ENCODE measurements at regions not wholly inside any gene's neighbourhood (a gene's known extent, or its start where the extent isn't known, plus 50 kb on each side); places are given as distances from the start of the nearest gene placed in this dataset.
A peak's percentile ranks its signal among the peaks of the same experiment; 100 is the strongest.

DNA sequence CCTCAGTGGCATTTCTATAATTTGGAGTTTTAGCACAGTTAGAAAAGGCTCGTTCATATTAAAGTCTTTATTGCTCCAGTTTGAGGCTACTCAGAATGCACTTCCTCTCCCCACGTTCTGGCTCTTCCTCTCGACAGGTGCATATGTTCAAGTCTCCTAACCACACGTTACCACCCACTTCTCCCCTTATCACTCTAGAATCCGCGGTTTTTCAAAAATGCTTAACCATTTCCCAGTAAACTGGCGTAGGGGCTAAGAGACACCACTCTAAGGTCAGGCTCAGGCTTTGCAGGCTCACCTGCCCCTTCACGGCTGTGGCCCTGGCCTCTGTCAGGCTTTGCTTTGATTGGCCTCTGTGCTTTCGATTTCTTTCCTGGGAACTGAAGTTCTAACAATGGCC, 383.6 kb downstream of the GLRX3 start:
- no peak for DNase-seq

DNA sequence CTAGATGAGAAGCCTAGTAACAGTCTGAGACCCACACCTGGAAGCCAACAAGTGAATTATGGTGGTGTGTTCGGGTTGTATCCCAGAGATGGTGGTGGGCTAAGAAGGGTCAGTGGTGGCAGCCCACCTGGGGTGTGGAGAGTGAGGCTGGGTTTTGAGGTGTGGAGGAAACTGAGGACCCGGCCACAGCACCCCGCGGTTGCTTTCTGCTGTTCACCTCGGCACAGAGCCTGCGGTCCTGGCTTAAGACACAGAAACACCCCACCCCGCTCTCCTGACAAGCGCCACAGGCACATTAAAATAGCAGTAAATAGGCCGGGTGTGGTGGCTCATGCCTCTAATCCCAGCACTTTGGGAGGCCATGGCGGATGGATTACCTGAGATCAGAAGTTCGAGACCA, 395.1 kb downstream of the GLRX3 start:
- DNase-seq, result no peak

DNA sequence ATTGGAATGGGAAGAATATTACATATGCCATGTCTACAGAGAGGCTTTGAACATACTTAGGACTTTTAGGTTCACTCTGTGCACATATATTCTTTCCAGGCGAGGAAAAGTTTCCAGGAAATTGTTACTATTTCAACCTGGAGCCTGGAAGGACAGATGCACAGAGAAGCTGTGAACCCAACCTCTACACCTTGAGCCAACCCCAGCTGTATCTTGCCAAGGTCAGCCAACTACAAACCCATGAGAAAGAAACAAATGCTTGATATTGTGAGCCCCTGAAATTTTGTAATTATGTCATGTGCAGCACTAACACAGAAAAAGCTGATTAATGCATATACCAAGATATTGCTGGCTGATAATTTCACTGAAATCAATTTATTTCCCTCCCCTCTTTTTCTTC, 404.9 kb downstream of the GLRX3 start:
- DNase-seq, result no peak

DNA sequence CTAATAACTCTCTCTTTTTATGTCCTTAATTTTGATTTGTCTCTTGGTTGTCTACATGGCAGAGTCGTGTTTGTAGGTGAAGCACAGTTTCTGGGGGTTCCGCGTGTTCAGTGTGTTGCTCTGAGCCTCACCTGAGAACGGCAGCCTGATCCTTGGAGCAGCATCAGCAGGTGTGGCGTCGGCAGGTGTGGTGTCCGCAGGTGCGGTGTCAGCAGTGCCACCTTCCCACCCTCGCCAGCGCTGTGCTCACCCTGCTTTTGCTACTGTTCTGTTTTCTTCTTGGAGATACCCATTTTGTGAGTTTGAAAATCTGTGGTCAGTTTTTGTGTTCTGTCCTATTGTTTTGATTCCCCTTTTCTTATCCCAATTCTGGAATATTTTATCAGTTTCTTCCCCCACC, 406.6 kb downstream of the GLRX3 start:
- DNase-seq, result no peak

DNA sequence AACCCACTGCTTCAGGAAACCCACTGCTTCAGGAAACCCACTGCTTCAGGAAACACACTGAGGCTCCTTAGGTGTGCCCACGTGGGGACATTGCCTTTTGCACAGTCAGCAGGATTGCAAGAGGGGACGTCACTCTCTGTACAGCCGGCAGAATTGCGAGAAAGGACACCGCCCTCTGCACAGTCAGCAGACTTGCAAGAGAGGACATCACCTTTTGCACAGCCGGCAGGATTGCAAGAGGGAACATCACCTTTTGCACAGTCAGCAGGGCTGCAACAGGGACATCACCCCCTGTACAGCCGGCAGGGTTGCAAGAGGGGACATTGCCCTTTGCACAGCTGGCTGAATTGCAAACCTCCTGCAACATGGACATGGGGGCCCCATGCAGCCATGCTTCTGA, 407.6 kb downstream of the GLRX3 start:
- no peak for DNase-seq

DNA sequence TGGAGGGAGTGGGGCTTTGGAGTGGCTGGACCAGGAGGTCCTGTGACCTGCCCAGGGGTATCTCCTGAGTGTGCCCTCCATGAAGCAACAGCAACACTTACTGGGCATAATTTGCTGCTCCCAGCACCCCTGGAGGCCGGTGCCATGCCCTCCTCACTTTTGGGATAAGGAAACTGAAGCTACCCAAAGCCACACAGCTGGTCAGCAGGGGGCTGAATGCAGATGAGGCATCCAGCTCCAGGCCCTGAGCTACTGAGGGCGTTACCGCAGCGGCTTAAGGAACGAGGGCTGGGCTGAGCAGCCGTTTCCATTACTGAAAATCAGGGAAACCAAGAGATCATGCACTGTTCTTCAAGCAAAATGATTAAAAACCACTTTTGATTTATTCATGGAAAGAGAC, 408.9 kb downstream of the GLRX3 start:
- no peak for DNase-seq

DNA sequence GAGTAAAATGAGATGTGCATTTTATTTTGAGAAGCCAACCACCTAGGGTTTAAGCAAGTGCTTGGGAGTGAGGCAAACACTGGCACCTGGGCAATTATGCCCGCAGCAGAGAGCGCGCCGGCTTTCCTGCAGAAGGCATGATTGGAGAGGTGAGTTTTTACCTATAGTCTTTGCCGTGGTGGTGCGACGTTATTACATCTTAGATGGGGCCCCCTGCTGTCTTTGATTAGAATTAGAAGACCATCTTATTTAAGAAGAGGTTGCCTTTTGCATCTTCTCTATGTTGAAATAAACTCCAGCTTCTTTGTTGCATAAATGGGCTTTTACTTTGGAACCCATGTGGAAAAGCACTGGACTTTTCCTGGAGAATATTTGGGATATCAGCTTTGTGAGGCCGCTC, 409.5 kb downstream of the GLRX3 start:
- no peak for DNase-seq

DNA sequence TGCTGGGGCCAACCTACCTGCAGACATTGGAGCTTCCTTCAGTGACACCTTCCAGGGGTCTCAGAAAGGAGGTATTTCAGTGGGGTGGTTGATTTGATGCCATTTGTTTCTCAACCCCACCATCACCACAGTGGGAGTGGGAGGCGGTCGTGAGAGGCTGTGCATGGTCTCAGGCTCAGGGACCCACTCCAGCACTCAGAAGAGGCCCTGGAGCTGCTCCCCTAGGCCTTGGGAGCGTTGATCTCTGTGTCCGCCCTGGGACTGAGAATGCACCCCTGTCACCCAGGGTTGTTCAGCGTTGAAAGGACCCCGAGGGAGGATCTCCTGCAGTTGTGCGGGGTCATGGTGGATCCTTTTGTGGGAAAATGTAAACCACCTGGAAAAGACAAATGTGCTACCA, 410.6 kb downstream of the GLRX3 start:
- no peak for DNase-seq

DNA sequence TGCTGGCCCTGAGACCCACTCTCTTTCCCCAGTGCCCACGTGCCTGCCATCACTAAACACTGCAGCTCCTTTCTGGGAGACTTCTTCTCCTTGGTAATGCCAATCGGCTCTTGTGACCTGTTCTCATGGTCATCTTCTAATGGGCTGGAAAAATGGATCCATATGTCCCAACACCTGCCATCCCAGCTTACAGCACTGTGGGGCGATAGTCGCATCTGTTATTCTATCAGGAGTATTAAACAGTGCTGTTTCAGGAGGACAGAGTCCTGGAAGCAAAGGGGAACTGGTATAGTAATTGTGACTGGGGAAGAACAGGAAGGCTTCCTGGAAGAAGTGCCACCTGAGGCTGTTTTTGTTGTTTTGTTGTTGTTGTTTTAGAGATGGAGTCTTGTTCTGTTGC, 411.2 kb downstream of the GLRX3 start:
- peak; percentile 2 for DNase-seq

DNA sequence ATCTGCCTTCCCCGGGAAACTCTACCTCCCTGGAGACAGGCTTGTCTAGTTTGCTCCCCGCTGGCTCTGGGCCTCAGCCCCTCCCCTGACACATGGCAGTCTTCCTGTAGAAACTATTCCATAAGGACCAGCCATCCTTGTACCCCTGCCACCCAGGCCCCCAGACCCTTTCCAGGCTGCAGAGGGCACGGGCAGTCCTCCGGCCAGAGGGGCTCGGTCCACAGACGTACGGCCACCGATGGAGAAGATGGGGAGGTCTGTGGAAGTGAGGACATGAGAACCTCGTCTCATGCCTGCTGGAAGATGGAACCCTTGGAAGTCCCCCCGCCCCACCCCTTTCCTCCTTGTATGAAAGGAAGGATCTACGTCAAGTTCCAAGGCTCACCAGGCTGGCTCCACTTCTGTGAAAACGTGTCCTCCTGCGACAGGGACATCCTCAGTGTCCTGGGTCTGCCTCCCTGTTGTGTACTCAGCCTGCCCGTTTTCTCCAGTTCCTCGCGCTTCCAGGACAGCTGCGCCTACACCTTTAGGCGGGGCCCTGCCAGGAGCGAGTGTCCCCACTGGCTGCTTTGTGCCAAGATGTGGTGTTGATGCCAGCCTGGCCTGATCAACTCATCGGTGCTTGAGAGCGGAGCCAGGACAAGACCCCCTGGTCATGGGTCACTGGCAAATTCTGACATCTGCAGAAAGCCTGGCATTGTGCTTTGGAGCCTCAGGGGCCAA, 414.9 kb downstream of the GLRX3 start:
- DNase-seq, result no peak

DNA sequence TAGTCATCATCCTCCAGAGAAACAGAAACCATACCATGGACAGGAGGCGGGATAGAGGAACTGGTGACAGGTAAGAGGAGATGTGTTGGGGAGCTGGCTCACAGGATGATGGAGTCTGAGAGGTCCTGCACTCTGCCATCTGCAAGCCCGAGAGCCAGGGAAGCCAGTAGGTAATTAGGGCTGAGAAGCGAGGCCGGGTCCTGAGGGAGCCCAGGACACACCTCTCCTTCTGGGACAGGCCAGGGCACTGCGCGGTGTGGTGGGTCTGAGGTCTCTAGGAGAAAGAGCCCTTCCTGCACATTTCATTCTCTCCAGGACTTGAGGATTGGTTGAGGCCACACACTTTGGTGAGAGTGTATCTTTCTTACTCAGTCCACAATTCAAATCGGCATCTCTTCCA, 415.5 kb downstream of the GLRX3 start:
- DNase-seq, result no peak

DNA sequence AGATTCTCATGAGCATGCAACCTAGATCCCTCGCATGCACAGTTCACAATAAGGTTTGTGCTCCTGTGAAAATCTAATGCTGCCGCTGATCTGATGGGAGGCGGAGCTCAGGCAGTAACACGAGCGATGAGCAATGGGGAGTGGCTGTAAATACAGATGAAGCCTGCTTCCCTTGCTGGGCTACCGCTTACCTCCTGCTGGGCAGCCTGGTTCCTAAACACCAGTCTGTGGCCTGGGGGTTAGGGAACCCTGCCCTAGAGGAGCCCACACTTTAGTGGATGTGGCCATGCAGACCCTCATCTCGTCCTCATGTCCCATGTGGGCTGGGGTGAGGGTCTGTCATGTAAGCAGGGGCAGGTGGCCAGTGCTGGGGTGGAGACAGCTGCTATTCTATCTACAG, 417.6 kb downstream of the GLRX3 start:
- DNase-seq, result no peak

DNA sequence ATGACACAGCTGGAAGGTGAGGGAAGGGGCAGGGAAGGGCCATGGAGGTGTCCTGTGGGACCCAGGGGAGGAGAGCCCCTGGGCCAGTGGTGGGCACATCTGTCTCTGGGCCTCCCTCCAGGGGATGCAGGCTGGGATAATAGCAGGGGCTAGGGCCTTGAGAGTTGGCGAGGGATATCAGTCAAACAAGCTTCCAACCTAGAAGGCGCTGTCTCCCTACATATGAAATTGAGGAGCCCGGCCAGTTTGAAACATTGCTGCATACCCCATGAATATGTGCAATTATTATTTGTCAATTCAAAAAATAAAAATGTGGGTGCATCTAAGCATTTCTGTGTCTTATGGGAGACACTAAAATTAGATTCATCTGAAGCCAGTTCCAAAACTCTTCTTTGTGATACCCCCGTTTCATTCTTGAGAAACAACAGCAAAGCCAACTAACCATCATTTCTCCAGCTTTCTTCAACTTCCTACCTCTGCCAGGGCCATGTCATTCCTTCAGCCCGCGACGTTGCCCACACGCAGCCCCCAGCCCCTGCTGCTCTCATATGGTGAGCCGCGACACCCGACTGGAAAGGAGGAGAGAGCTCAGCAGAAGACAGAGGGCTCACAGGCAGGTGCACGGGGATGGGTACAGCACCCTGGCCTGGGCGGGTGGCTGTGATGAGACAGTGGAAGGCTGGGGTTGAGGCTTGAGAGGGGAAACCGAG, 418.7 kb downstream of the GLRX3 start:
- DNase-seq, result no peak

DNA sequence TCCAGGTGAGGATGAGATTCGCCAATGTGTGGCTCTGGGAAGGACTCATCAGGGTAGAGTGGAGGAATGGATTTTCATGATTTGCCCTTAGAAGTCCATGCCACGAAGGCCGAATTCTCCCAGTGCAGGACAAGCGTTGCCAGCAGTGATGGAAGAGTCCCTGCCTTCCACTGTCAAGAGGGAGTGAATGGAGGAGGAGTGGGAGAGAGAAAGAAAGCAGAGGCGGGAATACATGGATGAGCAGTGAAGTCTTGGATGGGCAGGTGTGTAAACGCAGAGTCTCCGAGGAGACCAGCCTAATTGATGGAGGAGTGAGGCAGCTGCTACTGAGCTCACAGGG, 419.2 kb downstream of the GLRX3 start:
- DNase-seq, result no peak

DNA sequence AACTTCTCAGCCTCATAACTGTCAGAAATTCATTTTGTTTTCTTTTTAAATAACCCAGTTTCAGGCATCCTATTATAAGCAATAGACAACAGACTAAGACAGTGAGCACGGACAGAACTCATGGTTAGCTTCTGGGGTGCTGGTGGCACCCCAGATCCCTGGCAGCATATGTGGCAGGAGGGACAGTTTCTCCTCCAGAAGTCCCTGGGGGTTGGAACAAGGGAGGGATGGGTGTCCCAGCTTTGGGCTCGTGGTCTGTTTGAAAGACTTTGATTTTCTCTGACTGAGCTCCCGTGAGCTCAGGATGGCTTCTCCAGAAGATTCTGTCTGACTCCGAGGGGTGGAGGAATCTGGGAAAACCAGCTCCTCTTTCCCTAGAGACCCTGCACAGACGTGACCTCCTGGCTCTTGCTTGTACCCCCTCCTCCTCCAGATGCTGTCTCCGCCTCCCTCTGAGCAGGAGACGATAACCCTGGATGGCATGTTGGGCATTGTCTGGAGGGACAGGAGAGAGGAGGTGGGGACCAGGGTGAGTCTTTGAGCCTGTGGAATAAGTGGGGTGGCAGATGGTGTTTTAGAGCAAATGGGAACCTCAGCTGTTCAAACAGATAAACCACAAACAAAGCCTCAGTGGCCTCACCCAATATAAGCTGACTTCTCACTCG, 421.1 kb downstream of the GLRX3 start:
- DNase-seq, result no peak

DNA sequence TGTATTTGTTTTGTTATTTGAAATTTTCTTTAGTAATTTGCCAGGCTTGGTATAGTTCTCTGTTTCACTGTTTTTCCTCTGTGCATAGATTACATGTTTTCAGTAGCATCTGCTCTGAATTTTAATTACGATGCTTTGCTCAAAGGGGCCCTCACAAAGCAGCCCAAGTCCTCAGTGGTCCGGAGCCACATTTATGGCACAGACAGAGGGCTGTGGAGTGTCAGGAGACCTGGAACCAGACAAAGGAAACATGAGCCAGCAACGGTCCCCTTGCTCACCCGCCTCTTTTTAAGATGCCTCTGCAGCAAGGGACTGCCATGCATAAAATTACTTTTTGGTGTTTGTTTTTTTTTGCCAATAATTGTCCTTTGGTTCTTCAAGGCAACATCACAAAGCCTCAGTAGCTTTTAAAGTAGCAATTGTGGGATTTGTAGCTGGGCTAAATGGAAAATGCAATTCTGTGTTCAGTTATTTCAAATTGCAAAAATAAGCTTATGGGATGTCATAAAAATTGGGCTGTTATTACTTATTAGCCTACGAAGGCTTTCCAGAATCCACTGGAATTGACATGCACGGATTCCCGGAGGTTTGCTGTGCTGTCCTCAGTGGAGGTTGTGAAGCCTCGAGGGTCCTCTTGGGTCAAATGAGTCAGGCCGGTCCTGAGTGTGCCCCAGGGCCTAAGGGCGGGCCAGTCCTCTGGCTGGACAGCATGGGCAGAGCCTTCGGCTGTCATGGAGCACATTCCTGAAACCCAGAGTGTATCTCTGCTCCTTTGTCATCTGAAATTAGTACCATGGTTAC, 422.8 kb downstream of the GLRX3 start:
- DNase-seq, result no peak

DNA sequence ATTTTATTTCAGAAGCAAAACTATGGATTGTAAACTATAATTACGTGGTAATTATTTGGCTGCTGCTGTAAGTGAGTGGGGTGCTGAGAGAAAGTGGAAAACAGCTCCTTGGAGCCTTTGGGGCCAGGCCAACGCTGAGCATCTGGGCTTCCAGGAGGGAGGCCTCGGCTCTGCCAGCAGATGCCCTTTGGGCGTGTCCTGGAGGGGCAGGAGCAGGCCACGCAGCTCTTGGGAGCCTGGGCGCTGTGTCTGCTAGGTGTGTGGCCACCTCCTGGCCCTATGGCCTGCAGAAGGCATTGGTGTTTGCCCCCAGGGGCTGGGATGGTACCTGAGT, 423.3 kb downstream of the GLRX3 start:
- no peak for DNase-seq

DNA sequence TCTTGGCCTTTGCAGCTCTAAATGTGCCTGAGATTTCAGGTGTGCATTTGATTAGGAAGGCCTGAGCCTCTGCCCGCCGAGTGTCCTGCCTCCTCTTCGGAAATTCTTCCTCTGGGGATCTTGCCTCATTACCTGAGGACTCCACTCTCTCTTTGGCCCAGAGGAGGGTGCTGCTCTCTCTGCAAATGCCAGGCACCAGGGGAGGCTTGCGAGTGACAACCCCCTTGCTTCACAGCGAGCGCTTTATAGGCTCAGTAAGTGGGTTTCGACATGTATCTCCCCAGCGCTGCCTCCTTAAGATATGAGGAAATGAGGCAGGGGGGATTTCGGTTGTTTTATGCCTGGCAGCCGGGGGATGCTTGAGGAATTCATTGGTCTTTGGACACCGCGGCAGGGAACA, 423.9 kb downstream of the GLRX3 start:
- DNase-seq, result no peak

DNA sequence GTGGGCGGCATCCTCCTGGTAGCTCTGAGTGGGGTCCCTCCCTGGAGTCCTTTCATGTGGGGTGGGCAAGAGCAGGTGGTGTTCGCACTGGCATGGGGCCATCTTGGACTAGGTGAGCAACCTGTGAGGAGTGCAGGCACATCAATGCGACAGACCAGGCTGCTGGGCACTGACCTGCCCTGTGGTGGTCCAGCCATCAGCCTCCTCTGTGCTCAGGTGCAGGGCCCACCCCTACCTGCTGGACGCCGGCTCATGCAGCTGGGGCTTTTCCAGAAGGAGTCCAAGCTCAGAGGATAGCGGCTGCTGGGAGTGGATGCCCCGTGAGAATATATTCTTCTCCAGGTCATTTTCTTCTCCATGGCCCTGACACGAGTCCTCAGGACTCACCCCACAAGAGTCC, 424.4 kb downstream of the GLRX3 start:
- DNase-seq, result no peak

DNA sequence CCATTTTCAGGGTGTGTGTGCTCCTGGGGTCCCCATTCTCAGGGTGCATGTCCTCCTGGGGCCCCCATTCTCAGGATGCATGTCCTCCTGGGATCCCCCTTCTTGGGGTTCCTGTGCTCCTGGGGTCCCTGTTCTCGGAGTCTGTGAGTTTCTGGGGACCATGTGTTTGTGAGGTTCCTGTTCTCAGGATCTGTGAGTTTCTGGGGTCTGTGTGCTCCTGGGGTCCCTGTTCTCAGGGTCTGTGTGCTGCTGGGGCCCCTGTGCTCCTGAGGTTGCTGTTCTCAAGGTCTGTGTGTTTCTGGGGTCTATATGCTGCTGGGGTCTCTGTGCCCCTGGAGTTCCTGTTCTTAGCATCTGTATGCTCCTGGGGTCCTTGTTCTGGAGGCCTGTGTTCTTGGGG, 425.5 kb downstream of the GLRX3 start:
- no peak for DNase-seq

DNA sequence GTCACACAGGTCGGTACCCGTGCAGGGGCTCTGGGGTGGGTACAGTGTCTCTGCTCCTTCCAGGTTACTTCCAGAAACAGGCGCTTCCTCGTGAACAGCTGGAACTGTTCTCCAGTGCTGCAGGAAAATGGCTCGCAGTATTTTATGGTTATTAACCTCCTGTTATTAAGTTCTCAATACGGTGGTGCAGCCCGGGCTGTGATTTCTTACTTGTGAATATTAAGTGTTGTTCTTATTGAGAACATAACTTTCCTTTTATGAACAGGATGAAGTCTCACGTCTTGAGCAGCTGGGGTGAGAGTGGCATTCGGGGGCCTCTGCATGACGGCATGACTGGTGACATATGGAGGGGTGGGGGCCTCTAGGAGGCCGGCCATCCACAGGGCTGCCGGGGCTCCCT, 430.8 kb downstream of the GLRX3 start:
- no peak for DNase-seq

DNA sequence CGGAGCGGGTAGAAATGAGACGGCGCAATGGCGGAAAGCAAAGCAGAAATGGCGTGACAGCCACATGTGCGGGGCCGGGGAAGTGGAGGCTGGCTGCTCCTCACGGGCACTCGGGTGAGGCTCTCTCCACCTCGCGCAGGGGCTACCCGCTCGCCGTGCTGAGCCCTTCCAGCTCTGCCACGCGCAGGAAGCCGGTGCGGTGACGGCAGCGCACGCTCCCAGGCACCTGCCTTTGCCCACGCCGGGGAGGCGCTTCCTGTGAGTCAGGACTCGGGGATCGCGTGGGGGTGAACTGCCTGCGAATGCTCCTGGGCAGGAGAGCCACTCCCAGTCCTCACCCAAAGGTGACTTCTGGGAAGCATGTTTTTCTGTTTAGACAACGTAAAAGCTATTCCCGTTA, 431.2 kb downstream of the GLRX3 start:
- no peak for DNase-seq

DNA sequence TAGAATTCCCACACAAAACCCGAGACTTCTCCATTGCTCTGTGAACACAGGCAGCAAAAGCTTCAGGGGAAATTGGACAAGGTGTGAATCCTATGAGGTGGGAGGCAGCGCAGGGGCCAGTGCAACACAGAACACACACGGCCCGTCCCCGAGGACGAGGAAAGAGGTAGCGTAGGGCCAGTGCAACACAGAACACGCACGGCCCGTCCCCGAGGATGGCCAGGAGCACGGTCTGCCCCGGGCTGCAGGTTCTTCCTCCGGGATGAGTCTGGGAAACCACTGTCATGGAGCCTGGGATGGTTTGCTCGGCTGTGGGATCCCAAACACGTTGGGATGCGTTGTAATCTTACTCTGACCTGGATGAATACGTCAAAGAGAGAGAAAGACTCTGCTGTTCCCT, 432.1 kb downstream of the GLRX3 start:
- no peak for DNase-seq

DNA sequence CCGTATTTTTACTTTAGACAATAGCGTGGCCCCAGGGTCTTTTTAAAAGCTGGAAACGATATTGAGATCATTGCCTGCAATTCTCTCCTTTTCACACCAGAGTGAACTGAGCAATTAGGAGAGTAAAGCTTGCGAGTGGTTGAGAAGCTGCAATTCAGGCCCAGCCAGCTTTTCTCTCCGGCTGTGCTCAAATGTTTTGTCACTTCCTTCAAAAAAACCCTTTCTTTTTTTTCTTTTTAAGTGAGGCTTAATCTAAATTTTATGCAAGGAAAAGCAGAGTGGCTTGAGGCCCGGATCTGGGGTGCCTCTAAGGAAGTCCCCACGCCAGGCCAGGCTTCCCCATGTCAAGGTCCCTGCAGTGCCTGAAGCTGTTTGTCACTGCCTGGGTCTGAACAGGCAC, 433.9 kb downstream of the GLRX3 start:
- DNase-seq, result no peak

Measured in inflammatory macrophage treated with lipopolysaccharide for 4 hours (primary cell).